B cell (primary cell): ENCODE measurements at regions not wholly inside any gene's neighbourhood (a gene's known extent, or its start where the extent isn't known, plus 50 kb on each side); places are given as distances from the start of the nearest gene placed in this dataset.
"Not testable (repeated sequence)": the region's sequence is repeated elsewhere in the genome, so short reads cannot be mapped to it uniquely, and the experiment has no call there.

Source experiments
- ATAC-seq: fragments of 200-7000 bp; cut with Tn5 transposase; one replicate; pipeline ENCODE4 v1.10.0; 2021; ENCODE audit warnings: low read depth, mild to moderate bottlenecking, moderate number of reproducible peaks, moderate library complexity
- CTCF ChIA-PET: fragments of 350-600 bp; sonication (Branson Sonifier 250); formaldehyde crosslinking; loops from one replicate; lab custom pipeline; 2021; ENCODE audit warnings: antibody characterized with exemption, inconsistent platforms; lab: Charles Lee
- POLR2A ChIA-PET: fragments of 350-600 bp; sonication (Branson Sonifier 250); formaldehyde crosslinking; loops from one replicate; lab custom pipeline; 2021; ENCODE audit warnings: antibody characterized with exemption; lab: Charles Lee
- DNase-seq: peaks from one replicate; pipeline ENCODE4 v3.0.0; 2013
- H2AFZ ChIP-seq: 2 replicates; pipeline ENCODE4 v1.6.1; 2012; ENCODE audit warnings: mild to moderate bottlenecking, low read depth, low read length; ENCODE audit not compliant: insufficient read depth, poor library complexity, severe bottlenecking
- H3K27ac ChIP-seq, 2 donors: 1 replicate in 1 of 2; 2 replicates in 1 of 2; pipeline ENCODE4 v1.5.1; 2012 to 2013; ENCODE audit warnings: low read length in 2 of 2, mild to moderate bottlenecking in 2 of 2, moderate library complexity in 1 of 2
- H3K27me3 ChIP-seq, 4 experiments: fragments of 200-600 bp in 1 of 4; sonication (generic) in 1 of 4; replicated peaks in 1 of 4; 1 replicate in 2 of 4; 2 replicates in 2 of 4; pipeline versions ENCODE4 v1.6.1 to v1.7.0; 2013 to 2016; ENCODE audit warnings: low read length in 3 of 4, mild to moderate bottlenecking in 2 of 4, mixed read lengths in 1 of 4, moderate library complexity in 1 of 4; ENCODE audit not compliant: insufficient read depth in 4 of 4, control insufficient read depth in 3 of 4; ENCODE audit errors: control extremely low read depth in 1 of 4
- H3K36me3 ChIP-seq, 2 experiments: replicated peaks in 1 of 2; 1 replicate in 1 of 2; 2 replicates in 1 of 2; pipeline versions ENCODE4 v1.6.1 to v1.7.1; 2013; ENCODE audit warnings: low read length in 1 of 2; ENCODE audit not compliant: insufficient read depth in 2 of 2, control insufficient read depth in 1 of 2; ENCODE audit errors: control extremely low read depth in 1 of 2, extremely low read depth in 1 of 2
- H3K4me1 ChIP-seq, 2 donors: fragments of 200-600 bp in 1 of 2; sonication (generic) in 1 of 2; 1 replicate in 1 of 2; 2 replicates in 1 of 2; pipeline versions ENCODE4 v1.5.1 to v1.6.1; 2013 to 2017; ENCODE audit warnings: low read length in 2 of 2; ENCODE audit not compliant: control insufficient read depth in 2 of 2, insufficient read depth in 2 of 2
- H3K4me2 ChIP-seq: replicated peaks from 2 replicates; pipeline ENCODE3; 2012; ENCODE audit warnings: mild to moderate bottlenecking, low read depth, low read length; ENCODE audit not compliant: poor library complexity, severe bottlenecking
- H3K4me3 ChIP-seq, 5 experiments: fragments of 200-600 bp in 1 of 5; sonication (generic) in 1 of 5; 1 replicate in 3 of 5; 2 replicates in 2 of 5; pipeline versions ENCODE4 v1.5.1 to v1.7.0; 2011 to 2016; ENCODE audit warnings: low read length in 4 of 5, mild to moderate bottlenecking in 4 of 5, low read depth in 2 of 5, control low read depth in 1 of 5, moderate library complexity in 1 of 5; ENCODE audit not compliant: insufficient read depth in 1 of 5; ENCODE audit errors: control extremely low read depth in 1 of 5, extremely low read depth in 1 of 5
- H3K79me2 ChIP-seq: fragments of 200-600 bp; sonication (generic); one replicate; pipeline ENCODE4 v1.6.0; 2016; ENCODE audit warnings: low read length; ENCODE audit not compliant: control insufficient read depth, insufficient read depth
- H3K9ac ChIP-seq: fragments of 200-600 bp; sonication (generic); 2 replicates; pipeline ENCODE4 v1.6.1; 2017; ENCODE audit warnings: mild to moderate bottlenecking, low read length, moderate library complexity
- H3K9me3 ChIP-seq, 3 donors: one replicate each; pipeline versions ENCODE4 v1.6.1 to v1.7.1; 2013; ENCODE audit warnings: low read length in 2 of 3; ENCODE audit not compliant: control insufficient read depth in 2 of 3, insufficient read depth in 1 of 3; ENCODE audit errors: control extremely low read depth in 1 of 3
- H4K20me1 ChIP-seq: 2 replicates; pipeline ENCODE4 v1.6.0; 2012; ENCODE audit warnings: mild to moderate bottlenecking, low read length; ENCODE audit not compliant: insufficient read depth, control insufficient read depth, poor library complexity, severe bottlenecking
- H3K27ac Mint-ChIP-seq: one replicate; pipeline ENCODE4 v1.8.0; 2021; ENCODE audit warnings: mixed read lengths
- H3K27me3 Mint-ChIP-seq: one replicate; pipeline ENCODE4 v1.8.0; 2021; ENCODE audit warnings: mixed read lengths
- H3K4me1 Mint-ChIP-seq: one replicate; pipeline ENCODE4 v1.8.0; 2021; ENCODE audit warnings: mixed read lengths
- H3K4me3 Mint-ChIP-seq: one replicate; pipeline ENCODE4 v1.8.0; 2021; ENCODE audit warnings: mixed read lengths
- H3K9me3 Mint-ChIP-seq: one replicate; pipeline ENCODE4 v1.8.0; 2022; ENCODE audit warnings: mixed read lengths; ENCODE audit not compliant: insufficient read depth
- WGBS: methylation state at CpG from one replicate; pipeline ENCODE4 v1.1.5; 2013; ENCODE audit warnings: missing lambda C conversion rate; ENCODE audit not compliant: insufficient coverage; 5-methylcytosine and 5-hydroxymethylcytosine counted together
- intact Hi-C: fragments of 100-400 bp; cut with micrococcal nuclease; formaldehyde crosslinking; loops from one replicate; pipeline ENCODE4 v1.10.0; 2022

GRCh38 chr9:66695561-66696240 lies 204.8 kb upstream of the ZNF658 start:
- peak; percentile 79 for ATAC-seq
- H3K4me2 ChIP-seq, H3K4me3 Mint-ChIP-seq, H3K27me3 Mint-ChIP-seq, H3K4me1 Mint-ChIP-seq, H3K27me3 ChIP-seq, H3K36me3 ChIP-seq, H3K9me3 ChIP-seq, CTCF ChIA-PET, intact Hi-C loops, H3K4me3 ChIP-seq, H3K4me1 ChIP-seq, POLR2A ChIA-PET, H3K9ac ChIP-seq, H3K27ac ChIP-seq, DNase-seq, H3K79me2 ChIP-seq, H4K20me1 ChIP-seq, H2AFZ ChIP-seq, H3K9me3 Mint-ChIP-seq, H3K27ac Mint-ChIP-seq: not testable (repeated sequence)
- no CpG with 5 or more reads among the region's 6 CpGs for WGBS

DNA sequence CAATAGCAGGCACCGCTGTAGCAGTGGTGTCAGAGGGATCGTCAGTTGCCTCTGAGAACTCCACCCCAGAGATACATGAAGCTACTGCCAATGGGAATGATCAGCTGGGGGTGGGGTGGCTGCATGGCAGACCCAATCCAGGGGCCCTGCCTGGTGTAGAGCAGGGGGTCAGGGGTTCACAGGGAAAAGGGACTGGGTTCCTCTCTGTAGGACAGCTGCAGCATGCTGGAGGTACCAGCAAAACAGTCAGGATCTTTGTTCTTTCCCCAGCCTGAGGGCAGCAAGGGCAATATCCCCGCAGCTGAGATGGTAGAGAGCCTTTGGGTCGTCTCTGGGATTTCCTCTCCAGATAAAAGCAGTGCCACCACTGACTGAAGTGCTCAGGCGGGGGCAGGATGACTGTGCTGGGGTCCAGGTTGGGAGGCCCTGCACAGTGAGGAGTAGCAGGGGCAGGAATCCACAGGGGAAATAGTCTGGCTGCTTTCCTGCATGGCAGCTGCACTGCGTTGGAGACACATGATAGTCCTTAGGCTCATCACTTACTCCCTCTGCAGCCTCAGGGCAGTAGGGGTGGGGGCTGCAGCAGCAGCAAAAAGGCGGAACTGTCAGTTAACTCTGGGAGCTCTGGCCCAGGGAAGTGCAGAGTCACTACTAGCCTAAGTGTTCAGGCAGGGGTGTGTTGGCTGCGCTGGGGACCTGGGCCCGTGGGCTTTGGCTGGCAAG lies 203.0 kb upstream of the ZNF658 start:
- H3K9ac ChIP-seq, ATAC-seq, CTCF ChIA-PET, H3K36me3 ChIP-seq, intact Hi-C loops, H3K27me3 ChIP-seq, H3K9me3 ChIP-seq, H3K27ac ChIP-seq, H3K4me2 ChIP-seq, H3K79me2 ChIP-seq, H3K4me3 ChIP-seq, H4K20me1 ChIP-seq, H3K9me3 Mint-ChIP-seq, H2AFZ ChIP-seq, H3K4me1 ChIP-seq, H3K4me3 Mint-ChIP-seq, H3K27me3 Mint-ChIP-seq, POLR2A ChIA-PET, H3K27ac Mint-ChIP-seq, H3K4me1 Mint-ChIP-seq: not testable (repeated sequence)
- no CpG with 5 or more reads among the region's 9 CpGs for WGBS
- peak; percentile 0 for DNase-seq

DNA sequence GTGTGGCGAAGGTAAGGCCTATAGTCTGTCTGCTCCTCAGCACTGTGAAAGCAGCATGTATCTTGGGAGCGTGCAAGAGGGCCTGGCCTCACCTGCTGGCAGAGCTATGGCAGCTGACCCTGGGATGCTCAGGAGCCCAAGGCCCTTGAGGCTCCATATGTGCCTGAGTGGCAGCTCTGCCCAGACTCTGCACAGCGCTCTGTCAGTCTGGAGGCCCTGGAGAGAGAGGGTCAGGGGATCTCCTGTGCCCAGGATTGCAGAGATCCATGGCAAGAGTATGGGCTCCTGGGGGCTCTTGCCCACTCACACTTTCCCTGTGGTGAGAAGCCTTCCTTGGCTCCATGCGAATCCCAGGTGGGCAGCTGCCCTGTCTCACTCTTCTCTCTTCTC lies 202.5 kb upstream of the ZNF658 start:
- DNase-seq, H3K27me3 Mint-ChIP-seq, H3K9me3 Mint-ChIP-seq, CTCF ChIA-PET, H3K27ac ChIP-seq, H3K4me1 ChIP-seq, H3K9me3 ChIP-seq, H3K4me2 ChIP-seq, POLR2A ChIA-PET, H3K36me3 ChIP-seq, H3K27me3 ChIP-seq, H3K9ac ChIP-seq, H4K20me1 ChIP-seq, H3K4me3 ChIP-seq, ATAC-seq, H2AFZ ChIP-seq, intact Hi-C loops, H3K4me3 Mint-ChIP-seq, H3K79me2 ChIP-seq, H3K27ac Mint-ChIP-seq, H3K4me1 Mint-ChIP-seq: not testable (repeated sequence)
- no CpG with 5 or more reads among the region's 4 CpGs for WGBS
